Endothelial cell (in vitro differentiated cells): ENCODE measurements at regions not wholly inside any gene's neighbourhood (a gene's known extent, or its start where the extent isn't known, plus 50 kb on each side); places are given as distances from the start of the nearest gene placed in this dataset.
"Not testable (repeated sequence)": the region's sequence is repeated elsewhere in the genome, so short reads cannot be mapped to it uniquely, and the experiment has no call there.

Experiments used
- DNase-seq: peaks from one replicate; pipeline ENCODE4 v3.0.0; 2021; ENCODE audit warnings: low spot score
- H3K27ac Mint-ChIP-seq: one replicate; pipeline ENCODE4 v1.8.0; 2021; ENCODE audit warnings: mixed read lengths, inconsistent platforms; ENCODE audit not compliant: unreplicated experiment
- H3K27me3 Mint-ChIP-seq: one replicate; pipeline ENCODE4 v1.8.0; 2021; ENCODE audit warnings: mild to moderate bottlenecking, moderate library complexity, mixed read lengths, inconsistent platforms; ENCODE audit not compliant: unreplicated experiment
- H3K36me3 Mint-ChIP-seq: one replicate; pipeline ENCODE4 v1.8.0; 2021; ENCODE audit warnings: mild to moderate bottlenecking, low read depth, mixed read lengths, inconsistent platforms; ENCODE audit not compliant: unreplicated experiment
- H3K4me1 Mint-ChIP-seq: one replicate; pipeline ENCODE4 v1.8.0; 2021; ENCODE audit warnings: mild to moderate bottlenecking, mixed read lengths, inconsistent platforms; ENCODE audit not compliant: unreplicated experiment
- H3K4me3 Mint-ChIP-seq: one replicate; pipeline ENCODE4 v1.8.0; 2021; ENCODE audit warnings: mild to moderate bottlenecking, mixed read lengths, inconsistent platforms; ENCODE audit not compliant: unreplicated experiment
- H3K9me3 Mint-ChIP-seq: one replicate; pipeline ENCODE4 v1.8.0; 2021; ENCODE audit warnings: mixed read lengths, inconsistent platforms; ENCODE audit not compliant: unreplicated experiment
- TF ChIP-seq, protein P1 (sequence below): fragments of 200-600 bp; sonication (generic); IDR thresholded peaks from one replicate; pipeline ENCODE4 v1.5.0; 2021; ENCODE audit warnings: antibody characterized with exemption; ENCODE audit not compliant: unreplicated experiment

DNA sequence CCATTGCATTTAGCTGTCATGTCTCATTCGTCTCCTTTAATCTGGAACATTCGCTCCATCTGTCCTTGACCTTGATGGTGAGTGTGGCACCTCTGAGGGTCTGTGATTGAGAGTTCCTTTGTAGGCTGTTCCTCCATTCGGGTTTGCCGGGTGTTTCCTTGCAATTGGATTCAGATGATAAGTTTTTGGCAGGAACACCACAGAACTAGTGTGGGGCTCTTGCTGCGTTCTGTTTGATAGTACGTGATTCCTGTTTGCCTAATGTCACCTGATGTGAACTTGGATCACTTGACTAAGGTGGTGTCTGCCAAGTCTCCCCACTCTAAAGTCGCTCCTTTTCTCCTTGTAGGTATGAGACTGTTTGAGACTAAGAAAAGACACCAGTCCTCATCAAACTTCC lies 109.7 kb upstream of the TMEM45B start:
- Mint-ChIP-seq H3K36me3 (no peaks in the 10 kb centered on the region), H3K4me1 (no peaks in the 10 kb centered on the region), H3K27ac (no peak overlapping the region), H3K9me3 (no peaks in the 10 kb centered on the region), H3K4me3 (no peak overlapping the region), H3K27me3 (no peaks in the 10 kb centered on the region)
- DNase-seq: no peak
- TF ChIP-seq, protein P1, sequence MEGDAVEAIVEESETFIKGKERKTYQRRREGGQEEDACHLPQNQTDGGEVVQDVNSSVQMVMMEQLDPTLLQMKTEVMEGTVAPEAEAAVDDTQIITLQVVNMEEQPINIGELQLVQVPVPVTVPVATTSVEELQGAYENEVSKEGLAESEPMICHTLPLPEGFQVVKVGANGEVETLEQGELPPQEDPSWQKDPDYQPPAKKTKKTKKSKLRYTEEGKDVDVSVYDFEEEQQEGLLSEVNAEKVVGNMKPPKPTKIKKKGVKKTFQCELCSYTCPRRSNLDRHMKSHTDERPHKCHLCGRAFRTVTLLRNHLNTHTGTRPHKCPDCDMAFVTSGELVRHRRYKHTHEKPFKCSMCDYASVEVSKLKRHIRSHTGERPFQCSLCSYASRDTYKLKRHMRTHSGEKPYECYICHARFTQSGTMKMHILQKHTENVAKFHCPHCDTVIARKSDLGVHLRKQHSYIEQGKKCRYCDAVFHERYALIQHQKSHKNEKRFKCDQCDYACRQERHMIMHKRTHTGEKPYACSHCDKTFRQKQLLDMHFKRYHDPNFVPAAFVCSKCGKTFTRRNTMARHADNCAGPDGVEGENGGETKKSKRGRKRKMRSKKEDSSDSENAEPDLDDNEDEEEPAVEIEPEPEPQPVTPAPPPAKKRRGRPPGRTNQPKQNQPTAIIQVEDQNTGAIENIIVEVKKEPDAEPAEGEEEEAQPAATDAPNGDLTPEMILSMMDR: no peak

DNA sequence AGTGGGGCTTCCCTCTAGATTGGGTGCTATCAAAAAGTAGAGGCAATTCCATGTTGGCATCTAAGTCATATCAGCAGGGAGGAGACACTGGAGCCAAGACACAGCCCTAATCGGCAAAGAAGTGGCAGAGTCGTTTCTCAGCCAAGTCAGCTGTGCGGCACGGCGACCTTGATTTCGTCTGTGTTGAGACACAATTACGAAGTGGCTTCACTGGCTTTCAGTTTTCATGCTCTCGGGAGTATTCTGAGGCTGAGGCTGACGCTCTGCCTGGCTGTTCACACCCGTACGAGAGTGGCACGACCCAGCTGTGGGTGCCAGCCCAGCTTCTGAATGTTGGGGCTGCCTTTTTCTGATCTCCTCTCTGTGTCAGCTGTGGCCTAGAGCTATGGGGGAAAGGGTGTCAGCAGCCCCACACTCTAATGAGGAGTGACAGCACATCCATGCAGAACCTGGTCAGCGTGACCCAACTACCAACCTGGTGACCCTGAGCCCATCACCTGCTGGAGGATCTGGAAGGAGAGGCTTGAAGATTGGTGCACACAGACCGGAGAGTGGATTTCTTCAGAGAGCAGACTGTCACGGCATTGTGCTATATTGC lies 105.7 kb upstream of the TMEM45B start:
- DNase-seq: no peak
- no peaks in the 10 kb centered on the region for H3K27me3 Mint-ChIP-seq
- no peaks in the 10 kb centered on the region for H3K36me3 Mint-ChIP-seq
- H3K4me1 Mint-ChIP-seq: no peaks in the 10 kb centered on the region
- no peak overlapping the region for H3K4me3 Mint-ChIP-seq
- H3K27ac Mint-ChIP-seq: no peak overlapping the region
- TF ChIP-seq, protein P1: no peak
- no peaks in the 10 kb centered on the region for H3K9me3 Mint-ChIP-seq

DNA sequence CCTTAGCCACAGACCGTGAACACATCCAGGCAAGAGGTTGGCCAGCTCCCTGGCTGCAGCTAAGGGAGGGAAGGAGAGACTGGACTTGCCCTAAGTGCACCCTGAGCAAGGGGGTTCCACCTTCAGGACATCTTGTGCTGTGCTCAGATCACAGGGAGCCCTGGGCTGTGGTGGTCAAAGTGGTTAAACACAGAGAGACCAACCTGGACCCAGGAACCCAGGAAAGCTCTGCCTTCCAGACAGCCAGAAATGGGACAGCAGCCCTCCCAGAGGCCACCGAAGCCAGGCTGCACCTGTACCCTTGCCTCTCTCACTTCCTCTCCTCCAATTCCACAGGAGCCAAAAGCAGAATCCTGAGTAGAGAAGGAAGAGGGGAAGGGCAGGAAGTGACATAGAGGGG lies 105.2 kb upstream of the TMEM45B start:
- H3K36me3 Mint-ChIP-seq: no peaks in the 10 kb centered on the region
- H3K9me3 Mint-ChIP-seq: no peaks in the 10 kb centered on the region
- H3K27ac Mint-ChIP-seq: no peak overlapping the region
- no peak for DNase-seq
- TF ChIP-seq, protein P1: no peak
- no peaks in the 10 kb centered on the region for H3K27me3 Mint-ChIP-seq
- H3K4me3 Mint-ChIP-seq: no peak overlapping the region
- H3K4me1 Mint-ChIP-seq: no peaks in the 10 kb centered on the region

DNA sequence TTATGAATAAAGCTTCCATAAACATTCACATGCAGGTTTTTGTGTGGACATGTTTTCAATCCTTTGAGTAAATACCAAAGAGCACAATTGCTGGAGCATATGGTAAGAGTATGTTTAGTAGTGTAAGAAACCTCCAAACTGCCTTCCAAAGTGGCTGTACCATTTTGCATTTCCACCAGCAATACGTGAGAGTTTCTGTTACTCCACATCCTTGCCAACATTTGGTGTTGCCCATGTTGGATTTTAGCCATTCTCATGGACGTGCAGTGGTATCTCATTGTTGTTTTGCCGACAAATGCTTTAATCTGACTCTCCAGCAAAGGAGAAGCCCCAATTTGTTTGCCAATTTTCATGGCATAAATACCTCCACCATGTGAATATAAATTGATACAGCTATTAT lies 103.9 kb upstream of the TMEM45B start:
- H3K27me3 Mint-ChIP-seq: no peaks in the 10 kb centered on the region
- TF ChIP-seq, protein P1: no peak

DNA sequence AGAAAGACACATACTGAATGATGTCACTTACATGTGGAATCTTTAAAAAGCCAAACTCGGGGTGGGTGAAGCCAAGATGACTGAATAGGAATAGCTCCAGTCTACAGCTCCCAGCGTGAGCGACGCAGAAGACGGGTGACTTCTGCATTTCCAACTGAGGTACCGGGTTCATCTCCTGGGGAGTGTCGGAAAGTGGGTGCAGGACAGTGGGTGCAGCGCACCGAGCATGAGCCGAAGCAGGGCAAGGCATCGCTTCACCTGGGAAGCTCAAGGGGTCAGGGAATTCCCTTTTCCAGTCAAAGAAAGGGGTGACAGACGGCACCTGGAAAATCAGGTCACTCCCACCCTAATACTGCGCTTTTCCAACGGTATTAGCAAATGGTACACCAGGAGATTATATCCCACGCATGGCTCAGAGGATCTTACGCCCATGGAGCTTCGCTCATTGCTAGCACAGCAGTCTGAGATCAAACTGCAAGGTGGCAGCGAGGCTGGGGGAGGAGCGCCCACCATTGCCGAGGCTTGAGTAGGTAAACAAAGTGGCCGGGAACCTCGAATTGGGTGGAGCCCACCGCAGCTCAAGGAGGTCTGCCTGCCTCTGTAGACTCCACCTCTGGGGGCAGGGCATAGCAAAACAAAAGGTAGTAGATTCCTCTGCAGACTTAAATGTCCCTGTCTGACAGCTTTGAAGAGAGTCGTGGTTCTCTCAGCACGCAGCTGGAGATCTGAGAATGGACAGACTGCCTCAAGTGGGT lies 103.0 kb upstream of the TMEM45B start:
- H3K27me3 Mint-ChIP-seq, H3K27ac Mint-ChIP-seq, H3K9me3 Mint-ChIP-seq, DNase-seq, H3K4me3 Mint-ChIP-seq, H3K4me1 Mint-ChIP-seq, H3K36me3 Mint-ChIP-seq: not testable (repeated sequence)

More for the DNA sequence above, 103.9 kb upstream of the TMEM45B start:
- no peak overlapping the region for H3K27ac Mint-ChIP-seq
- no peak overlapping the region for H3K4me3 Mint-ChIP-seq
- H3K4me1 Mint-ChIP-seq: no peaks in the 10 kb centered on the region
- H3K36me3 Mint-ChIP-seq: no peaks in the 10 kb centered on the region
- no peaks in the 10 kb centered on the region for H3K9me3 Mint-ChIP-seq
- no peak for DNase-seq
